ENCODE measurements at regions not wholly inside any gene's neighbourhood (a gene's known extent, or its start where the extent isn't known, plus 50 kb on each side); places are given as distances from the start of the nearest gene placed in this dataset.

- H3K4me2 ChIP-seq (replicated peaks; ENCODE audit: extremely low read depth, low read length, poor library complexity, severe bottlenecking) = no peak overlapping the region
- Mint-ChIP-seq H3K9me3 (peaks cover 0 to 7% (median 4%) of the 10 kb centered on the region in 7 donors), H3K4me1 (no peaks in the 10 kb centered on the region), H3K27me3 (ENCODE audit: low read depth in 3 of 3) (no peaks in the 10 kb centered on the region), H3K4me3 (no peak overlapping the region), H3K36me3 (no peaks in the 10 kb centered on the region), H3K27ac (no peak overlapping the region)
- intact Hi-C loops (cut with micrococcal nuclease) = no loop called here
- no peak overlapping the region for H2AFZ ChIP-seq (ENCODE audit: insufficient read depth, low read depth, low read length, poor library complexity, severe bottlenecking)
- no peaks in the 10 kb centered on the region for H3K36me3 ChIP-seq (replicated peaks in 1 of 2; ENCODE audit: control insufficient read depth in 1 of 2, insufficient read depth in 2 of 2, low read length in 2 of 2)
- H3K4me3 ChIP-seq (replicated peaks in 1 of 3; ENCODE audit: low read depth in 2 of 3, low read length in 3 of 3) = no peak overlapping the region
- no peaks in the 10 kb centered on the region for H3K27me3 ChIP-seq (ENCODE audit: control insufficient read depth in 2 of 2, insufficient read depth in 2 of 2, low read length in 2 of 2)
- H3K4me1 ChIP-seq (ENCODE audit: control insufficient read depth in 1 of 2, insufficient read depth in 2 of 2, low read length in 2 of 2) = no peaks in the 10 kb centered on the region
- H3K27ac ChIP-seq (ENCODE audit: low read depth in 1 of 2, low read length in 2 of 2) = no peak overlapping the region
- no peak for DNase-seq
- no peaks in the 10 kb centered on the region for H3K79me2 ChIP-seq (ENCODE audit: insufficient read depth, low read length)
- no peak overlapping the region for H3K9ac ChIP-seq (ENCODE audit: insufficient read depth, low read length, poor library complexity, severe bottlenecking)
- WGBS (ENCODE audit: insufficient coverage) = no CpG with 5 or more reads among the region's 1 CpG
- TF ChIP-seq CTCF (IDR thresholded peaks at IDR 0.05) = no peak
- H4K20me1 ChIP-seq (ENCODE audit: insufficient read depth, low read length) = no peaks in the 10 kb centered on the region
- H3K9me3 ChIP-seq (replicated peaks in 1 of 2; ENCODE audit: control insufficient read depth in 1 of 2, insufficient read depth in 1 of 2, low read length in 2 of 2) = peaks cover 0 to 6% of the 10 kb centered on the region in 2 donors
These were observed 139.5 kb upstream of the SLC27A6 start for GRCh38 chr5:128825826-128826225.

- peaks cover 0 to 7% (median 4%) of the 10 kb centered on the region in 7 donors for H3K9me3 Mint-ChIP-seq
- H3K36me3 Mint-ChIP-seq = no peaks in the 10 kb centered on the region
- no peak overlapping the region for H3K4me3 Mint-ChIP-seq
- intact Hi-C loops (cut with micrococcal nuclease) = no loop called here
- 75% methylated on average over 1 of the region's 1 CpG for WGBS (ENCODE audit: insufficient coverage)
- Histone ChIP-seq H3K79me2 (ENCODE audit: insufficient read depth, low read length) (no peaks in the 10 kb centered on the region), H3K4me2 (replicated peaks; ENCODE audit: extremely low read depth, low read length, poor library complexity, severe bottlenecking) (no peak overlapping the region), H3K4me3 (replicated peaks in 1 of 3; ENCODE audit: low read depth in 2 of 3, low read length in 3 of 3) (no peak overlapping the region), H3K36me3 (replicated peaks in 1 of 2; ENCODE audit: control insufficient read depth in 1 of 2, insufficient read depth in 2 of 2, low read length in 2 of 2) (no peaks in the 10 kb centered on the region), H3K27ac (ENCODE audit: low read depth in 1 of 2, low read length in 2 of 2) (no peak overlapping the region), H3K9ac (ENCODE audit: insufficient read depth, low read length, poor library complexity, severe bottlenecking) (no peak overlapping the region), H2AFZ (ENCODE audit: insufficient read depth, low read depth, low read length, poor library complexity, severe bottlenecking) (no peak overlapping the region), H3K27me3 (ENCODE audit: control insufficient read depth in 2 of 2, insufficient read depth in 2 of 2, low read length in 2 of 2) (no peaks in the 10 kb centered on the region), H3K9me3 (replicated peaks in 1 of 2; ENCODE audit: control insufficient read depth in 1 of 2, insufficient read depth in 1 of 2, low read length in 2 of 2) (peaks cover 0 to 6% of the 10 kb centered on the region in 2 donors), H3K4me1 (ENCODE audit: control insufficient read depth in 1 of 2, insufficient read depth in 2 of 2, low read length in 2 of 2) (no peaks in the 10 kb centered on the region), H4K20me1 (ENCODE audit: insufficient read depth, low read length) (no peaks in the 10 kb centered on the region)
- DNase-seq = no peak
- H3K4me1 Mint-ChIP-seq = no peaks in the 10 kb centered on the region
- no peaks in the 10 kb centered on the region for H3K27me3 Mint-ChIP-seq (ENCODE audit: low read depth in 3 of 3)
- H3K27ac Mint-ChIP-seq = no peak overlapping the region
- no peak for TF ChIP-seq CTCF (IDR thresholded peaks at IDR 0.05)
These were observed 139.0 kb upstream of the SLC27A6 start for GRCh38 chr5:128826275-128826674.
